ENCODE measurements at regions not wholly inside any gene's neighbourhood (a gene's known extent, or its start where the extent isn't known, plus 50 kb on each side); places are given as distances from the start of the nearest gene placed in this dataset.

DNA sequence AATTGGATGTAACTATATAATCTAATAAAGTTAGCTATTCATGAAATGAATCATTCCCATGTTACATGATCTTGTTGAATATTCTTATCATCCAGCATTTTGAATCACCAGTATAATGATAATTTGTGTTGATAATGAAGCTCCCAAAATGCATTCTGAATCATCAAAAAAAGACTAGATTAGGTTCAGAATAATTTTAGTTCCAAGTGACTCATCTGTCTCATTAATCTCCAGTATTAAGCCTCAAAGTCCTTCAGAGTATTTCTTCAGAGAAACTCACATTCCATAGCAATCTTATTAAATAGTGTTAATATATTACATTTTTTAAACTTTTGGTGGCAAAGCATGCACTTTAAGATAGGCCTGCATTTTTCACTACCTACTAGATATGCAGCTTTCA is 207.5 kb downstream of the SLITRK5 start:
- TF ChIP-seq CTCF (IDR thresholded peaks at IDR 0.05) (no peak), POLR2AphosphoS2 (conservative IDR thresholded peaks at IDR 0.05; ENCODE audit: low read length) (no peak)
